SK-N-SH (cell line): ENCODE measurements at regions not wholly inside any gene's neighbourhood (a gene's known extent, or its start where the extent isn't known, plus 50 kb on each side); places are given as distances from the start of the nearest gene placed in this dataset.
"Not testable (repeated sequence)": the region's sequence is repeated elsewhere in the genome, so short reads cannot be mapped to it uniquely, and the experiment has no call there.

Source experiments
- CTCF ChIA-PET: fragments of 300-600, 350-600 bp; formaldehyde crosslinking; extraction: SDS; loops from one replicate; lab custom pipeline; 2021; lab: Yijun Ruan, JAX
- POLR2A ChIA-PET: fragments of 350-600 bp; sonication (Branson Sonifier 250); formaldehyde crosslinking; extraction: SDS; loops from one replicate; lab custom pipeline; 2020; ENCODE audit warnings: antibody characterized with exemption, inconsistent platforms; lab: Yijun Ruan, JAX
- DNase-seq: peaks from one replicate; pipeline ENCODE4 v3.0.0; 2012
- H2AFZ ChIP-seq: fragments of 200-600 bp; sonication (generic); 2 replicates; pipeline ENCODE4 v1.8.1; 2016; ENCODE audit warnings: antibody characterized with exemption, mild to moderate bottlenecking, low read depth
- H3F3A ChIP-seq: fragments of 200-600 bp; sonication (generic); replicated peaks from 2 replicates; pipeline ENCODE3; 2016; ENCODE audit warnings: antibody characterized with exemption, mild to moderate bottlenecking; ENCODE audit not compliant: insufficient read depth
- H3K27ac ChIP-seq, 2 experiments: fragments of 200-500 bp in 1 of 2; fragments of 200-600 bp in 1 of 2; sonication (Bioruptor generic) in 1 of 2; sonication (generic), shearing (Covaris generic) in 1 of 2; 2 replicates each; pipeline versions ENCODE4 v1.5.1 to v1.6.1; 2014 to 2016; ENCODE audit warnings: low read depth in 2 of 2, inconsistent platforms in 1 of 2, low read length in 1 of 2, mild to moderate bottlenecking in 1 of 2, mixed read lengths in 1 of 2
- H3K27me3 ChIP-seq: fragments of 200-600 bp; sonication (generic), shearing (Covaris generic); 2 replicates; pipeline ENCODE4 v1.6.1; 2016; ENCODE audit warnings: mixed run types; ENCODE audit not compliant: insufficient read depth
- H3K36me3 ChIP-seq, 2 experiments: fragments of 200-500 bp in 1 of 2; fragments of 200-600 bp in 1 of 2; sonication (Bioruptor generic) in 1 of 2; sonication (generic) in 1 of 2; replicated peaks in 1 of 2; 2 replicates each; pipeline versions ENCODE3 to v1.5.1; 2014 to 2016; ENCODE audit warnings: low read length in 1 of 2, mild to moderate bottlenecking in 1 of 2; ENCODE audit not compliant: insufficient read depth in 2 of 2, control insufficient read depth in 1 of 2
- H3K4me1 ChIP-seq, 2 experiments: fragments of 200-500 bp in 1 of 2; fragments of 200-600 bp in 1 of 2; sonication (Bioruptor generic) in 1 of 2; sonication (generic), shearing (Covaris generic) in 1 of 2; 2 replicates each; pipeline versions ENCODE4 v1.5.1 to v1.6.1; 2014 to 2016; ENCODE audit warnings: low read depth in 1 of 2, low read length in 1 of 2, mixed run types in 1 of 2; ENCODE audit not compliant: insufficient read depth in 2 of 2, control insufficient read depth in 1 of 2
- H3K4me2 ChIP-seq: fragments of 200-600 bp; sonication (generic), shearing (Covaris generic); 2 replicates; pipeline ENCODE4 v1.6.1; 2017; ENCODE audit warnings: mixed run types
- H3K4me3 ChIP-seq, 2 experiments: fragments of 200-500 bp in 1 of 2; fragments of 200-600 bp in 1 of 2; sonication (Bioruptor generic) in 1 of 2; sonication (generic), shearing (Covaris generic) in 1 of 2; 2 replicates each; pipeline versions ENCODE4 v1.5.1 to v1.8.1; 2014 to 2016; ENCODE audit warnings: low read depth in 2 of 2, inconsistent platforms in 1 of 2, low read length in 1 of 2, mild to moderate bottlenecking in 1 of 2, mixed read lengths in 1 of 2, moderate library complexity in 1 of 2
- H3K79me2 ChIP-seq: fragments of 200-600 bp; sonication (generic); 2 replicates; pipeline ENCODE4 v1.8.1; 2017; ENCODE audit warnings: mild to moderate bottlenecking; ENCODE audit not compliant: insufficient read depth
- H3K9ac ChIP-seq: fragments of 200-600 bp; sonication (generic); 2 replicates; pipeline ENCODE4 v1.6.1; 2017; ENCODE audit warnings: mixed run types
- H3K9me2 ChIP-seq: fragments of 200-600 bp; sonication (generic); 2 replicates; pipeline ENCODE4 v1.6.1; 2017; ENCODE audit warnings: mixed run types
- H3K9me3 ChIP-seq: fragments of 200-600 bp; sonication (generic); 2 replicates; pipeline ENCODE4 v1.6.1; 2017; ENCODE audit warnings: mixed run types, mild to moderate bottlenecking, moderate library complexity
- H4K20me1 ChIP-seq: fragments of 200-600 bp; sonication (generic); 2 replicates; pipeline ENCODE4 v1.6.1; 2017; ENCODE audit warnings: mild to moderate bottlenecking, mixed run types; ENCODE audit not compliant: insufficient read depth
- FOSL2 ChIP-seq: IDR thresholded peaks from 2 replicates; pipeline ENCODE4 v1.4.0; 2012; ENCODE audit warnings: low read depth, mild to moderate bottlenecking, moderate library complexity, borderline replicate concordance
- FOXJ3 ChIP-seq: sonication (generic); formaldehyde crosslinking; IDR thresholded peaks from 2 replicates; pipeline ENCODE4 v1.5.1; 2020; ENCODE audit warnings: mild to moderate bottlenecking, missing genetic modification reagents
- FOXM1 ChIP-seq: IDR thresholded peaks from 2 replicates; pipeline ENCODE4 v1.4.0; 2012; ENCODE audit warnings: low read depth, mild to moderate bottlenecking
- JUND ChIP-seq: IDR thresholded peaks from 2 replicates; pipeline ENCODE4 v1.4.0; 2012
- NFIC ChIP-seq: IDR thresholded peaks from 2 replicates; pipeline ENCODE4 v1.4.0; 2012; ENCODE audit warnings: borderline replicate concordance
- NRF1 ChIP-seq: IDR thresholded peaks from 2 replicates; pipeline ENCODE4 v1.6.1; 2012; ENCODE audit warnings: low read depth, mild to moderate bottlenecking, low read length
- RCOR1 ChIP-seq: fragments of 150-350 bp; IDR thresholded peaks from 2 replicates; pipeline ENCODE4 v1.6.1; 2017; ENCODE audit warnings: antibody characterized with exemption, low read length
- RFX5 ChIP-seq: IDR thresholded peaks from 2 replicates; pipeline ENCODE4 v1.6.1; 2012; ENCODE audit warnings: mild to moderate bottlenecking, improper control_type of control experiment, low read length
- RXRA ChIP-seq: IDR thresholded peaks from 2 replicates; pipeline ENCODE4 v1.4.0; 2012; ENCODE audit warnings: low read depth, mild to moderate bottlenecking, borderline replicate concordance
- SMC3 ChIP-seq: IDR thresholded peaks from 2 replicates; pipeline ENCODE4 v1.6.1; 2012; ENCODE audit warnings: low read depth, low read length, improper control_type of control experiment
- YY1 ChIP-seq: IDR thresholded peaks from 2 replicates; pipeline ENCODE4 v1.4.0; 2012; ENCODE audit warnings: low read depth, mild to moderate bottlenecking
- WGBS: methylation state at CpG from one replicate; pipeline ENCODE4 v1.1.6; 2017; ENCODE audit warnings: low lambda C conversion rate; 5-methylcytosine and 5-hydroxymethylcytosine counted together
- TF ChIP-seq, protein P1 (sequence below): fragments of 200-600 bp; sonication (generic); IDR thresholded peaks from 2 replicates; pipeline ENCODE4 v1.6.1; 2017; ENCODE audit warnings: antibody characterized with exemption, mild to moderate bottlenecking, moderate library complexity
- TF ChIP-seq, protein P2 (sequence below): IDR thresholded peaks from 2 replicates; pipeline ENCODE4 v1.4.0; 2012; ENCODE audit warnings: low read depth, borderline replicate concordance

DNA sequence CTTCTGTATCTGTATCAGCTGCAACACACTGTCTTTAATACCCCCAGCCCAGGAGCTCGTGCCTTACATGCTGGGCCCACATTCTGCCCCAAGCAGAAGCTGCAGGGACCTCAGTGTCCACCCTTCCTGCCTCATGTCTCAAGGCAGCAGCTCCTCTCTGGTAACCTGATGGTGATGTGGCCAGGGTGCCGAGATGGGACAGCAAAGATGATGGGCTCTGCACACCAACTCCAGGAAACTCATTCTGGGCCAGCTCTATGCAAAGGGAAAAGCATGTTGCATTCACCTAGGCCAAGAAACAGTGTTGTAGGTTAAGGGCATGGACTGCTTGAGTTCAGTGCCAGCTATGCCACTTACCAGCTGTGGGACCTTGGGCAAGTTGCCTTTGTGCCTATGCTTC lies 79.5 kb upstream of the PRR23C start:
- ChIA-PET POLR2A (no interaction called here), CTCF (interaction anchor here (0.7 kb wide), 1 partner anchor 12 kb away, joined by 3 read pairs; no protein-coding TSS in a partner anchor)
- TF ChIP-seq RFX5 (no peak), JUND (no peak), NRF1 (no peak), FOXJ3 (no peak), YY1 (no peak), NFIC (no peak), FOXM1 (no peak)
- TF ChIP-seq, protein P1, sequence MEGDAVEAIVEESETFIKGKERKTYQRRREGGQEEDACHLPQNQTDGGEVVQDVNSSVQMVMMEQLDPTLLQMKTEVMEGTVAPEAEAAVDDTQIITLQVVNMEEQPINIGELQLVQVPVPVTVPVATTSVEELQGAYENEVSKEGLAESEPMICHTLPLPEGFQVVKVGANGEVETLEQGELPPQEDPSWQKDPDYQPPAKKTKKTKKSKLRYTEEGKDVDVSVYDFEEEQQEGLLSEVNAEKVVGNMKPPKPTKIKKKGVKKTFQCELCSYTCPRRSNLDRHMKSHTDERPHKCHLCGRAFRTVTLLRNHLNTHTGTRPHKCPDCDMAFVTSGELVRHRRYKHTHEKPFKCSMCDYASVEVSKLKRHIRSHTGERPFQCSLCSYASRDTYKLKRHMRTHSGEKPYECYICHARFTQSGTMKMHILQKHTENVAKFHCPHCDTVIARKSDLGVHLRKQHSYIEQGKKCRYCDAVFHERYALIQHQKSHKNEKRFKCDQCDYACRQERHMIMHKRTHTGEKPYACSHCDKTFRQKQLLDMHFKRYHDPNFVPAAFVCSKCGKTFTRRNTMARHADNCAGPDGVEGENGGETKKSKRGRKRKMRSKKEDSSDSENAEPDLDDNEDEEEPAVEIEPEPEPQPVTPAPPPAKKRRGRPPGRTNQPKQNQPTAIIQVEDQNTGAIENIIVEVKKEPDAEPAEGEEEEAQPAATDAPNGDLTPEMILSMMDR = no peak
- TF ChIP-seq, protein P2, sequence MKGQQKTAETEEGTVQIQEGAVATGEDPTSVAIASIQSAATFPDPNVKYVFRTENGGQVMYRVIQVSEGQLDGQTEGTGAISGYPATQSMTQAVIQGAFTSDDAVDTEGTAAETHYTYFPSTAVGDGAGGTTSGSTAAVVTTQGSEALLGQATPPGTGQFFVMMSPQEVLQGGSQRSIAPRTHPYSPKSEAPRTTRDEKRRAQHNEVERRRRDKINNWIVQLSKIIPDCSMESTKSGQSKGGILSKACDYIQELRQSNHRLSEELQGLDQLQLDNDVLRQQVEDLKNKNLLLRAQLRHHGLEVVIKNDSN = no peak
- H3K9ac ChIP-seq = no peak overlapping the region
- no peak overlapping the region for H2AFZ ChIP-seq
- H3F3A ChIP-seq = no peaks in the 10 kb centered on the region
- no peak overlapping the region for H3K4me2 ChIP-seq
- H3K36me3 ChIP-seq = no peaks in the 10 kb centered on the region
- no peaks in the 10 kb centered on the region for H3K9me2 ChIP-seq
- H3K27me3 ChIP-seq = no peaks in the 10 kb centered on the region
- H3K27ac ChIP-seq = no peak overlapping the region
- DNase-seq = no peak
- no peaks in the 10 kb centered on the region for H4K20me1 ChIP-seq
- no peak overlapping the region for H3K4me3 ChIP-seq
- H3K79me2 ChIP-seq = no peaks in the 10 kb centered on the region
- no peaks in the 10 kb centered on the region for H3K9me3 ChIP-seq
- 0% methylated on average over 1 of the region's 2 CpGs for WGBS
- H3K4me1 ChIP-seq = no peaks in the 10 kb centered on the region

DNA sequence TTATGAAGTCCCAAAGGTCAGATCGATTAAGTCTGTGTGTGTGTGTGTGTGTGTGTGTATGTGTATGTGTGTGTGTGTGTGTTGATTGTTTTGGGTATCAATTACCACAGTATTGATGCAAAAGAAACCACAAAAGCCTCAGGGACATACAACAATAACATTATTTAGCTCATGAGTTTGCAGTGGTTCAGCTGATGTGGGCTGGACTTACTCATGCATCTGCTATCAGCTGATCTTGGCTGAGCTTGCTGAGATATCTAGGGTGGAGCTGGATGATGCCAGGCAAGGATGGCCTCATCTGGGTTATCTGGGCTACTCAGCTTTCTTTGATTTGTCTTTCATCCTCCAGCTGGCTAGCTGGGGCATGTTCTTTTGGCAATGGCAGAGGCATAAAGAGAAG lies 82.4 kb upstream of the PRR23C start:
- ChIA-PET CTCF (interaction anchor here (0.9 to 3.7 kb wide), 3 partner anchors 8 to 204 kb away, joined by 3 to 19 read pairs (median 3); no protein-coding TSS in a partner anchor), POLR2A (no interaction called here)
- H2AFZ ChIP-seq = no peak overlapping the region
- H3K4me3 ChIP-seq = no peak overlapping the region
- no peak for TF ChIP-seq SMC3
- TF ChIP-seq, protein P2 = no peak
- no peak for TF ChIP-seq RCOR1
- no peak for TF ChIP-seq FOXJ3
- TF ChIP-seq NFIC = no peak
- no peak for TF ChIP-seq RFX5
- no peak for TF ChIP-seq NRF1
- no peak for TF ChIP-seq FOSL2
- TF ChIP-seq RXRA = no peak
- H3K79me2 ChIP-seq = no peaks in the 10 kb centered on the region
- no peak overlapping the region for H3K4me2 ChIP-seq
- no peak for DNase-seq
- no peak overlapping the region for H3K9ac ChIP-seq
- no peaks in the 10 kb centered on the region for H3K36me3 ChIP-seq
- no peaks in the 10 kb centered on the region for H3F3A ChIP-seq
- no peaks in the 10 kb centered on the region for H3K27me3 ChIP-seq
- H3K27ac ChIP-seq = no peak overlapping the region
- no peaks in the 10 kb centered on the region for H3K4me1 ChIP-seq
- H3K9me3 ChIP-seq = no peaks in the 10 kb centered on the region
- no peaks in the 10 kb centered on the region for H4K20me1 ChIP-seq
- 29% methylated on average over 1 of the region's 1 CpG for WGBS
- no peaks in the 10 kb centered on the region for H3K9me2 ChIP-seq

DNA sequence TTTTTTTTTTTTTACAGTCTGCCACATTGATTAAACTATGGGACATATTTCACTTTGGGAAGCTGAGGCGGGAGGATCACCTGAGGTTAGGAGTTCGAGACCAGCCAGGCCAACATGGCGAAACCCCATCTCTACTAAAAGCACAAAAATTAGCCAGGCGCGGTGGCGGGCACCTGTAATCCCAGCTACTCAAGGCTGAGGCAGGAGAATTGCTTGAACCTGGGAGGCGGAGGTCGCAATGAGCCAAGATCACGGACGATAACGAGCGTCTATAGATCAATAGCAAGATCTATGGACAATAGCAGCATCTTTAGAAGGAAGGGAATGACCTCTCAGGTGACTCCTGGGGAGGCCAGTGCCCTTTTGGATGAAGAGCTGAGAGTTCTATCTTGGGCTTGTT lies 82.9 kb upstream of the PRR23C start:
- H3F3A ChIP-seq, H3K27me3 ChIP-seq, H3K27ac ChIP-seq, H3K79me2 ChIP-seq, H3K4me3 ChIP-seq, H3K9me2 ChIP-seq, H3K4me2 ChIP-seq, H4K20me1 ChIP-seq, H2AFZ ChIP-seq, H3K9me3 ChIP-seq, H3K9ac ChIP-seq, DNase-seq, H3K36me3 ChIP-seq, H3K4me1 ChIP-seq, POLR2A ChIA-PET: not testable (repeated sequence)
- WGBS = 71% methylated on average over 12 of the region's 12 CpGs
- CTCF ChIA-PET = interaction anchor here (0.9 to 3.7 kb wide), 3 partner anchors 8 to 204 kb away, joined by 3 to 19 read pairs (median 3); no protein-coding TSS in a partner anchor
